ENCODE measurements at regions not wholly inside any gene's neighbourhood (a gene's known extent, or its start where the extent isn't known, plus 50 kb on each side); places are given as distances from the start of the nearest gene placed in this dataset.
"Not testable (repeated sequence)": the region's sequence is repeated elsewhere in the genome, so short reads cannot be mapped to it uniquely, and the experiment has no call there.

GRCh38 chr16:8183176-8184099 is 406.9 kb downstream of the TMEM114 start:
- no peak for DNase-seq

GRCh38 chr16:8182761-8183160 is 407.6 kb downstream of the TMEM114 start:
- no peak for DNase-seq

- DNase-seq, result no peak
Measured at GRCh38 chr16:8179615-8180014, 410.7 kb downstream of the TMEM114 start.

GRCh38 chr16:8178271-8178670 is 412.0 kb downstream of the TMEM114 start:
- no peak for DNase-seq

GRCh38 chr16:8175411-8175810 is 414.9 kb downstream of the TMEM114 start:
- no peak for DNase-seq

- peak in 1 of 2 donors; percentile 15 for DNase-seq
Measured at GRCh38 chr16:8173111-8173644, 417.1 kb downstream of the TMEM114 start.

- DNase-seq, result no peak
Measured at GRCh38 chr16:8172551-8172950, 417.8 kb downstream of the TMEM114 start.

GRCh38 chr16:8168016-8168415 is 422.3 kb downstream of the TMEM114 start:
- no peak for DNase-seq

- DNase-seq, result no peak
Measured at GRCh38 chr16:8167436-8167835, 422.9 kb downstream of the TMEM114 start.

- no peak for DNase-seq
Measured at GRCh38 chr16:8158051-8158450, 432.3 kb downstream of the TMEM114 start.

GRCh38 chr16:8155275-8155674 is 435.0 kb downstream of the TMEM114 start:
- no peak for DNase-seq

- DNase-seq, result no peak
Measured at GRCh38 chr16:8146256-8147012, 443.9 kb downstream of the TMEM114 start.

- DNase-seq, result no peak
Measured at GRCh38 chr16:8138666-8139065, 451.6 kb downstream of the TMEM114 start.

- DNase-seq, result no peak
Measured at GRCh38 chr16:8137606-8138005, 452.7 kb downstream of the TMEM114 start.

- no peak for DNase-seq
Measured at GRCh38 chr16:8130197-8130596, 460.1 kb downstream of the TMEM114 start.

- DNase-seq, result no peak
Measured at GRCh38 chr16:8127070-8127469, 463.2 kb downstream of the TMEM114 start.

GRCh38 chr16:8126313-8126712 is 464.0 kb downstream of the TMEM114 start:
- no peak for DNase-seq

- DNase-seq, result no peak
Measured at GRCh38 chr16:8120001-8120400, 470.3 kb downstream of the TMEM114 start.

GRCh38 chr16:8115814-8116213 is 474.5 kb downstream of the TMEM114 start:
- no peak for DNase-seq

- DNase-seq, result not testable (repeated sequence)
Measured at GRCh38 chr16:8114941-8115340, 475.4 kb downstream of the TMEM114 start.

- DNase-seq, result no peak
Measured at GRCh38 chr16:8113843-8114242, 476.5 kb downstream of the TMEM114 start.

GRCh38 chr16:8110572-8111514 is 479.5 kb downstream of the TMEM114 start:
- no peak for DNase-seq

Data from CD4-positive, alpha-beta T cell treated with Interleukin-4 for 1 hour (primary cell).